OCI-M2 (cell line): ENCODE measurements at regions not wholly inside any gene's neighbourhood (a gene's known extent, or its start where the extent isn't known, plus 50 kb on each side); places are given as distances from the start of the nearest gene placed in this dataset.
"Not testable (repeated sequence)": the region's sequence is repeated elsewhere in the genome, so short reads cannot be mapped to it uniquely, and the experiment has no call there.

ENCODE experiments used
- DNase-seq: peaks from one replicate; lab custom pipeline; 2025; ENCODE audit not compliant: unreplicated experiment; lab: John Stamatoyannopoulos, UW

DNA sequence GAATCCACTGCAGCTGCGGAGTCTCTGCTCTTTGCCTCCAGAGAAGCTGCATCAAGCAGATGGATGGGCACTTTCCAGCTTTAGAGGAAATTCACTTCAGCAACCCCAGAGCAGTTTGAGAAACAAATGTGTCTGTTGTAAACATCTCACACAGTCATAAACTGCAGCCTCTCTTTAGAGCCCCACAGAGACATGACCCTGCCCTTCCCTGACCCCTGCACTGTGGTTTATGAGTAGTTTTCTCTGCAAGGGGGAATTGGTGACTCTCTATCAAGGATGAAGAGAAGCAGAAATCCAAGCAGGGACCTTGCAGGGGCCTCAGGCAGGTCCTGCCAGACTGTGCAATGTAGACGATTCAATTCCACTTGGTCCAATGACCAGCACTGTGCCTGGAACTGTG is 160.2 kb downstream of the SH2D4B start:
- no peak for DNase-seq

- peak; percentile 5 for DNase-seq
Measured at GRCh38 chr10:80699602-80700039, 161.9 kb downstream of the SH2D4B start.

DNA sequence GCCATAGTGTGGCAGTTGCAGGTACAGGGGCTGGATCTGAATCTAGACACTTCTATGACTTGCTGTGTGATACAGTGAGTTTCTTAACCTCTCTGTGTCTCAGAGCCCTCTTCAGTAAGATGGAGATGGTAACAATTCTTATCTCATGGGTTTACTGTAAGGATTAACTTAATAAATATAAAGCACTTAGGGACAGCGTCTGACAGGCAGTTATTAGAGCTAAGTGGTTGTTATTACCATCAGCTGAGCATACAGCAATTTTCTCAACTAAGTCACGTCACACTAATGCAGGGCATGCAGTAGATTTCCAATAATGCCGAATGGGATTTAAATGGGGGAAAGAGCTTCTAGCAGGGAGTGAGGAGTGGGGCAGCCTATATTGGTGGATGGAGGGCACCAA is 162.6 kb downstream of the SH2D4B start:
- DNase-seq: no peak

GRCh38 chr10:80700760-80701444 is 163.2 kb downstream of the SH2D4B start:
- DNase-seq: no peak

GRCh38 chr10:80701706-80702105 is 164.0 kb downstream of the SH2D4B start:
- no peak for DNase-seq

GRCh38 chr10:80702143-80702542 is 164.4 kb downstream of the SH2D4B start:
- DNase-seq: no peak

GRCh38 chr10:80705899-80706298 is 168.2 kb downstream of the SH2D4B start:
- no peak for DNase-seq

DNA sequence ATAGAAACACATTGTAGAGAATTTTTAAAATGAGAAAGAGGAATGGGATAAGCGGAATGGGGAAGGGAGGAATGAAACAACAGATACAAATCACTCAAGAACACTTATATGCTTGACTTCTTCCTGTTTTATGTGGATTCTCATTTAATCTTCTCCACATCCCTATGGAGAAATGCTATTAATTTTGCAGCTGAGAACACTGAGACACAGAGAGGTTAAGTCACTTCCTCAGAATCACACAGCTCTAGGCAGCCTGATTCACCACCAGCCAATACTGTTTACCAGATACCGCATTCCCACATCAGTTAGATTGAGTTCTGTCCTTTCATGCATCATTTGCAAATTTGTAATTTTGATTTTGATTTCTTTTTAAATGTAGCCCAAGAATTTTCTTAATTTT is 170.5 kb downstream of the SH2D4B start:
- DNase-seq: no peak

DNA sequence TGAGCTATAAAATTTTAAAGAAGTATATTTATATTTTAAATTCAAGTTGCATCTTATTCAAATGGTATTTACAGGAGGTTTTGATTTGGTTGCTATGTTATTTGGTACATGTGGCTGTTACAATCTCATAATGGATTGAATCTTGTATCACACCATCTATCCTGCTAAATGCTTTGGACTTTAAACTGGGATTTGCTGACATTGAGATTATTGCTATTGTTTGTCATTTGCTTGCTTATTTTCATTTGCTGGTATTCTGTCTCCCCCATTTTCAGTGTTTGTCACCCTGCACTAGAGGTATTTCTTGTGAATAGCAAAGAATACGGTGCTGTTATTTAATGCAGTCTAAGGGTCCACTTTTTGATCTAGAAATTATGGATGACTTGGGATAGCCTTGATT is 171.1 kb downstream of the SH2D4B start:
- no peak for DNase-seq

DNA sequence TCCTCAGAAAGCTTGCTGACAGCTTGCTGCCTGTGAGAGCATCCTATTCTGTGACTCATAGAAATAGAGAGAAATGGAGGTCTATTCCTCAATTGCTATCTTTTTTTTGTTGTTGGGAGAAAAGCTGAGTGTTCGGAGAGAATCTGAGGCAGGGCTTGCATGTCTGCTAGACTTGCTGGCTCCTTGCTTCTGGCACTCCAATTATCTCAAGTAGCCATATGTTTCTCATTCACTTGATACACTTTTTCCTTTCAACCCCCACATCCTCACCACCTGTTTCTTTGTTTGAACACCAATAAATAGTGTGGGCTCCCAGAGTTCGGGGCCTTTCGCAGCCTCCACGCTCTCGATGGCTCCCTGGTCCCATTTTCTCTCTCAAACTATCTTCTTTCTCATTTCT is 172.2 kb downstream of the SH2D4B start:
- DNase-seq: no peak

- DNase-seq: no peak
Measured at GRCh38 chr10:80713398-80713928, 175.8 kb downstream of the SH2D4B start.

DNA sequence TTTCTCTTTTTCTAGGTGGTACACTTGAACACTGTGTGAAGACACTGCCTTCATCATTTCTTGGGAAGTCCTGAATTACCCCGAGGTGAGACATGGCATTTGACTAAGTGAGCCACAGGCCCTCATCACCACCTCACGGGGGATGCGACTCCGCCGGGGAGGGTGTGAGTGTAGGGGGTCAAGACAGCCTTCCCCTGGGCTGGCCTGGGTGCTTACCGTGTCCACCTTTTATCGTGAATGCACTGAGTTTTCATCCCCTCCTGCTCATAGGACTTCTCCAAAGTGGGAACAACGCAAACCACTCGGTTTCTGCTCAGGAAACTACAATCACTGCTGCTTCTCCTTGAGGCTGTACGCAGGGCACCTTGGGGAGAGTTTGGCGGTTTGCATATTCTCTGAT is 176.9 kb downstream of the SH2D4B start:
- no peak for DNase-seq

DNA sequence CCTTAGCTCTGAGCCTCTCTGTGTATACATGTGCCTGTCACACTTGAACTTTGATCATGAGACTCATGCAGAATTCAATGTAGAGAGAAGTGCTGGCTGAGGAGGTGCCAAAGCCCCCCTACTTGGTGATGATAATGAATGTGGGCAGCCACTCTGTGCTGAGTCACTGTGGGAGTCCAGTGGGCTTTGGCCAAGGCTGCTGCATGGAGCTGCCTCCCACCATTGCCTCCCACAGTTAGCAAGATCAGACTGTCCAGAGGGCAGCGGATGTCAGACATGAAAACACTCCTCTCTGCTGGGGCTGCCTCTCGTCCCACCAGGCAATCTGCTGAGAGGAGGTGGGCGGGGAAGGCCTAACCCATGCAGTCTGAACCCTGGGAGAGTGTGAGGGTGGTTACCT is 180.3 kb downstream of the SH2D4B start:
- DNase-seq: no peak

GRCh38 chr10:80719935-80720334 is 182.2 kb downstream of the SH2D4B start:
- no peak for DNase-seq

DNA sequence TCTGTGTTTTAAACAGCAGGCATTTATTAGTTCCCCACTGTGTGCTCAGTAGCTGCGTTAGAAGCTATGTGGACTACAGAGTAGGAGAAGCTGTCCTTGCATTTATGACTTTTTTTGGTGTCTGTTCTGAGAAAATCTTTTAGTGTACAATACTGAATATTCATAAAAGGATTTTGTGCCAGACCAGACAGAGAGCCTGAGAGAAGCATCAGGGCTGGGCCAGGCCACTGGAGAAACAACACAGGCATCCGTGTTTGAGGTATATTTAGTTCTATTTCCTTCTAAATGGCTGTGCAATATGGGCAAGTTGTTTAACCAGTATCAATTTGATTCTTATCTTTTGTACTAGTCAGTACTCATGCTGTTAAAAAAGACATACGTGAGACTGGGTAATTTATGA is 182.8 kb downstream of the SH2D4B start:
- no peak for DNase-seq

DNA sequence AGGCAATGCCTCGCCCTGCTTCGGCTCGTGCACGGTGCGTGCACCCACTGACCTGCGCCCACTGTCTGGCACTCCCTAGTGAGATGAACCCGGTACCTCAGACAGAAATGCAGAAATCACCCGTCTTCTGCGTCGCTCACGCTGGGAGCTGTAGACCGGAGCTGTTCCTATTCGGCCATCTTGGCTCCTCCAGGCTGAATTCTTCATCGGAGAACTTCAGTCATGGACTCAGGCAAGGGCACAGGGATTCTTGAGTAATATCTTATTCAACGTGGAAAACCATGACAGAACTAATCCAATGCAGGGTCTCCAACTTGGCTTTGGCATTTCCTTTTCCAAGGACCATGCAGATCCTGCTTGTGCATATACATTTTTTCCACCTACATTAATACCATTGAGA is 190.7 kb downstream of the SH2D4B start:
- DNase-seq: not testable (repeated sequence)

DNA sequence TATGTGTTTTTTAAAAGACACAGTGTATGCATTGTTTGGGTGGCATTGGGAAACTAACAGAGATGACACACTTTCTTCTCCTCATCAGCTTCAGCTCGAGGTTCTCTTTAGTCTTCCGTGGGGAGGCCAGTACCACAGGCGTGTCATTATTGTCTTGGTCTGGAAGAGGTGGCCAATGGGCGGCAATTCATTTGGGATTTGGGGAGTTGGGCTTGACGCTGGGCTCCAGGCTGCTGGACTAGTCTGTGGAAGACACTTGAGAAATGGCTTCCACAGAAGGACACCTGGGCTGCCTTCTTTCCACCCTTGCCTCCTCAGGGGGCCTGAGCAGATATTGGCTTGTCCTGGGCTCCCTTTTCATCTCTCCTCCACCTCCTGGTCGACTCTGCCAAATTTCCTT is 192.2 kb downstream of the SH2D4B start:
- DNase-seq: no peak

DNA sequence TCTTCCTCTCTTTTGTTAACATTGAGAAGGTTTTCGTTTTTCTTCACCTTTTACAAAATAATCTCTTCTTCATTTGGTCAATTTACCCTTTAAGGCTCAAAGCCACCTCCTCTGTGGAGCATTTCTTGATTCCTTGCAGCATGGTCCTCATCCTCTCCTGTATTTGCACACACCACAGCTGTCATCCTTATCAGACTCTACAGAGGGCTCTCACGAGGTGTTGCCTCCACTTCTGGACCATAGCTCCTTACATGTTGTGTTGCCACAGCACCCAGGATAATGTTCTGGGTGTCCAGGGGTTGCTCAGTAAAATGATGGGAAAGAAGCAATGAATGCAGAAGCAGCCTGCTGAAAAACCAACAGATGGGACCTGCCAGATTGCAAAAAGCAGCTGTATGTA is 192.8 kb downstream of the SH2D4B start:
- no peak for DNase-seq

DNA sequence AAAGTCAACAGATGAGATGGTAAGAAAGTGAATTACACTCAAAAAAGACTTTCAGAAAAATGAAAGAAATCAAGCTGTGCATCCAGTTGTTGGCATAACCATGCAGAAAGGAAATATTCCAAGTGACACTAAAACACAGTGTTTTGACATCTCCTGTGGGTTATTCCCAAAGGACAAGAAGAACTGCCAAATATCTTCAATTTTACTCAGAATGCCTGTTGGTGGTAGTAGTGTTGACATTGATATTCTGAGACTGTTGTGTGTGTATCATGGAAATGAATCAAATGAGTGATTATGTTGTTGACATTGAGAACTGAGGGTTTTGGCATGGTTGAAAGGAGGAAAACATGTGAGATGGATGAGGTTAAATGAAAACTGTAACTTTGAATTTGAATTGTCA is 196.9 kb downstream of the SH2D4B start:
- no peak for DNase-seq

GRCh38 chr10:80737209-80737608 is 199.5 kb downstream of the SH2D4B start:
- no peak for DNase-seq

GRCh38 chr10:80739328-80739727 is 201.6 kb downstream of the SH2D4B start:
- DNase-seq: no peak

DNA sequence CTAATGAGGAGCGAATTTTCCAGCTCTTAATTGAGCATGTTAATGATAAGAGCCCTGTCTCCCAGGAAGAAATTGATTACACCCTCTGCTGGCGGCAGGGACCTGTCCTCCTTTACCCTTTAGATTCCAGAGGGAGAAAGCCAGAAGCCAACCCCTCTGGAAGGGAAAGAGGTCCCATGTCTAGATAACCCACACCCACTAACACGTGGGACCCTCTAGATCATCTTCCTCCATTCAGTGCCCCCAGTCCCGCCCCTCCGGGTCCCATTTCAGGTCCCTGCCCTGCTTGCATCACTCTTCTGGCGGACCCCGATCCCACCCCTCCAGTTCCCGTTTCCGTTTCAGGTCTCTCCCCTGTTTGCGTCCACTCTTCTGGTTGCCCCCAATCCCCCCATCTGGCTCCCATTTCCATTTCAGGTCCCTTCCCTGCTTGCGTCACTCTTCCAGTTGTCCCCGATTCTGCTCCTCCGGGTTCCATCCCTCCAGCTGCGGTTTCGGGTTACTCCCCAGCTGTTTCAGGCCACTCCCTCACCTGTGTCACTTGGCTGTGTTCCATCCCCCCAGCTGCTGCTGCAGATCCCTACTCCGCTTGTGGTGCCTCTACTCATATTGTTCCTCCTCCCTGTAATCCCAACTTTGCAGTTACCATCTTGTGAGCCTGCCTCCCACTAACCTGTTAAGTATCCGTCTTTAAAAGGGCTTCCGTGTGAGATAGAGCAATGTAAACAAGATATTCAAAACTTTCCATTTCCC is 202.4 kb downstream of the SH2D4B start:
- no peak for DNase-seq
